Occipital lobe (tissue), 1 donor: ENCODE measurements at regions not wholly inside any gene's neighbourhood (a gene's known extent, or its start where the extent isn't known, plus 50 kb on each side); places are given as distances from the start of the nearest gene placed in this dataset.

ENCODE experiments used
- DNase-seq: peaks from one replicate; lab custom pipeline; 2025; lab: John Stamatoyannopoulos, UW

DNA sequence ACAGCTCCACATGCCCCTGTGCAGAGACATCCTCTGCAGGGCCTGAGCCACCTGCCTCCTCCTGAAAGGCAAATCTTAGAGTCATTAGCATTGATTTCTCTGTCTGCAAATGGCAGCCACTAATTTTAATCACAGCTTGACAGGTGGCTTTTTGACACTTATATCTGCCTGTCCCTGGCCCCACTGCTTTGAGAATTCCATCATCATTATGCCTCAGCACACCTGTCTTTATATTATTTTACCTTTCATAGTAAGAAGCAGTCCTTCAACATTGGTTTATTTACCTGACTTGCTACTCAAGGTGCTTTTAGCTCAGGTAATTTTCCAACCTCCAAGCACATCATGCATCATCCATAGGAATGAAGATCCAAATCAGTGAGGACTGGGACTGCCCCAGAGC lies 451.3 kb downstream of the MTRR start:
- no peak for DNase-seq

DNA sequence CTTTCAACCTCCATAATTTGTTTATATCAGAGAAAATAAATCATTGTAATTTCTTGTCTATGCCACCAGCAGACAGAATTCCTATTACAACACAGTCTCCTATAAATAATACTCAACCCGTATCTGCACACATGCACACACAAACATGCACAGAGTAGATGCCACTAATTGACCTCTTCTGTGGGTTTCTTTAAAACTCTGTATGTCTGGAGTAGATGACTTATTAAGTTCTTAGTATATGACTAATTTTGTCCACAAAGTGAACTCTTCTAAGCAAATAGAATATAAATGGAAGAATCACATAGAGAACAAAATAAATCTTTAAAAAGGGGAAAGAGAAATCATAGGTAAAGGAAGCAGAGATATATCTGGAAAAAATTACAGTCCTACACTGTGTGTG lies 452.3 kb downstream of the MTRR start:
- no peak for DNase-seq

DNA sequence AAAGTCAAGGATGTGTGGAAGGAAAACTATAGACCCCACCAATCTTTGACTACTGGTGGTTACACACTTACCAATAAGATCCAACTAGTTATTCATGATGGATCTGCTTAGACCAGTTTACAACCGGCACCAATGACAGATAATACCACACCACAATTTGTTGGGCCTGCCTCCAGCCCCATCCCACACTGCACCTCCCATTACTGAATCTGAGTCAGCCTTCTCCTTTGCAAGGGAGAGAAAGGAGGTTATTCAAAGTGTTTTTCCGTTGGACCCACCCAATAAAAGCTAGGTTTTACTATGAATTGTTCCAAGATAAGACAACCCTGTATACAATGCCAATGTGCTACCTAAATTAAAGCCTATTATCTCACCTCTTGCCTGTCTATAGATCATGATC lies 453.5 kb downstream of the MTRR start:
- no peak for DNase-seq

DNA sequence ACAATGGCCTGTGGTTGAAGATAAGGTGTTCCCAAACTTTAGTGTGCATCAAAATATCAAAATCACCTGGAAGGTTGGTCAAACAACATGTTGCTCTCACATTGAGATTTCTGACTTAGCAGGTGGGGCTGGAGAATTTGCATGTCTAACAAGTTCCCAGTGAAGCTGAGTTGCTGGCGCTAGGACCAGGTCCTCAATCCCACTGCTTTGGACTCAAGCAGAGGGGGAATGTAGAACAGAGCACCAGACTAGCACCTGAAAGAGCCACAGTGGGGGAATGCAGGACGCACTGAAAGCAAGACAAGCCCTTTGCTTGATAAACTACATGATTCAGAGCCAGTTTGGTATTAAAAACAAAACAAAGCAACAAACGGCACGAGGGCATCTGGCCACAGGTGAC lies 458.1 kb downstream of the MTRR start:
- DNase-seq = no peak

DNA sequence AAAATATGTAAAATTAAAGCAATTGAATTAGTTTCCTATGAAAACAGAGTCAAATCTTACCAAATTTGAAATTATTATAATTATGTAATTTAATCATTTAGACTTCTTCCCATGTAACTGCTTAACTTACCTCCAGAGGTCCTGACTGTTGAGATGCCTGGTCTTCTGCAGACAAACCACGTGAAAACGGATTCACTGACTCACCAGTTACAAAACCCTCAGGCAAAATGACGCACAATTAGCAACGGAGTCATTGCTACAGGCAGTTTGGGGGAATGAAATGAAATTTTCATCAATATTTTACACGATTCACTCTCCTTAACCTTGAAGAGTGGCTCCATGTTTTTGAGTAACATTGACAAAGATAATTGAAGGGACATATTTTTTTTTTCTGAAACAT lies 460.8 kb downstream of the MTRR start:
- DNase-seq = no peak

DNA sequence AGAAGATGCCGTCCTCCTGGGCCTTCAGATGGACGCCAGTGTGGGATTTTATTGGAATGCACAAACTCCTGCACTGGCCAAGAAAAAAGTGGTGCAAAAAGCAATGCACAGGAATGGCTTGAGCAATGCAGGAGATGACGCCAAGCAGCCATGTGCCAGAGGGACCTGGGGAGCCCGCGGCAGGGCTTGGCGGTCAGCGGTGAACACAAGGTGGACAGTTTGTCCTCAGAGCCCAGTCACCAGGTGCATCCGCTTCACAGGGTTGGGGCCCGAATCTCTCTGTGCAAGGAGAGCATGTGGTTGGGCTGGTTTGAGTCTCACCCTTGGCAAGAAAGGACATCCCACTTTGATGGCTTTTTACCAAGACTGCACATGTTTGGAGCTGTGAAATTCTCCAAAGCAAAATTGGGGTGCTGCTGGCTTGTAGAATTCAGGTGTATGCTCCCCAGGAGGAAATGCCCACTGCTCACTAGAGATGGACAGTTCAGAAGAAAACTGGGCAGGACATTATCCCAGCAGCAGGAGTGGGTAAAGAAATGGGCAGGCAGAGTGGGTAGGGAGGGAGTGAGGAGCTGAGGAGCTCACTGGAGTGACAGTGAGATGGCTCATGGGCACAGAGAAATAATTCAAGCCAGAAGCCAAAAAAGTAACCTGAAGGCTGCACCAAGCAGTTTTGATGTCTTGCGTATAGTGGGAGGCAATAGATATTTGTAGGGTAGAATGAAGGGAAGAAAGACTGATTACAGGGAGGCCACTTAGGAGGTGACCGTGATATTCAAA lies 463.9 kb downstream of the MTRR start:
- no peak for DNase-seq

DNA sequence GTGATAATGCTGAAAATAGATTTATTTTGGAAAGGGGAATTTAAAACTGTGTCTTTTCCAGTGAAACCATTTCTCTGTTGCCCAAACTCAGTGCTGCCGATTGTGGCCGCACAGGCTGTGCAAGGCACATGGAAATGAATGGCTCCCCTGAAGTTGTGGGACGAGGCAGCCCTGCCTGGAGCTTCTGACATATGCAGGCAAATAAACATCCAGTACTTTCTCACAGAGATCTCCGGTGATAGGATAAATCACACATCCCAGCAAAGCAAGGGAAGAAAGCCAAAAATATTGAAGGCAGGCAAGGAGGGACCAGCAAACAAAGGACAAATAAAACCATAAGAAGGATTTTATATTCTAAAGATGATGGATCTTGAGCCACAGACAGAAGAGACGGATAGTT lies 464.5 kb downstream of the MTRR start:
- peak; percentile 12 for DNase-seq

DNA sequence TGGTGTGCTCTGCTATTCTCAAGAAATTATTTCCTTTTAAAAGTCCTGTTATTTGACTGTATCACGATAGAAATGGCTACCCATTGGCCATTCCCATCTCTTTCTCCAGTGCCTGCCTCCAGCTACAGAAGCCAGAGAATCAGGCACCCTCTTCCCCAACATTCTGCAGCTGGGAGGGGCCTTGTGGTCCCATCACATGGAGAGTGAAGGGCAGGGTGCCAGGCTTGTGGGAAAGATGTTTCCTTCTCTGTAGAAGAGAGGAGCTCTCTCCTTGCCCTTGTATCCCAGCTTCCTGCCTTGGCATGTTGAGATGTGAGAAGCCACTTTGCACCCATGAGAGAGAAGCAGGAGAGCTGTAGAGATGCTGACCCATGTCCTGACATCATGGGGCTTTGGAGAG lies 465.0 kb downstream of the MTRR start:
- DNase-seq = no peak

DNA sequence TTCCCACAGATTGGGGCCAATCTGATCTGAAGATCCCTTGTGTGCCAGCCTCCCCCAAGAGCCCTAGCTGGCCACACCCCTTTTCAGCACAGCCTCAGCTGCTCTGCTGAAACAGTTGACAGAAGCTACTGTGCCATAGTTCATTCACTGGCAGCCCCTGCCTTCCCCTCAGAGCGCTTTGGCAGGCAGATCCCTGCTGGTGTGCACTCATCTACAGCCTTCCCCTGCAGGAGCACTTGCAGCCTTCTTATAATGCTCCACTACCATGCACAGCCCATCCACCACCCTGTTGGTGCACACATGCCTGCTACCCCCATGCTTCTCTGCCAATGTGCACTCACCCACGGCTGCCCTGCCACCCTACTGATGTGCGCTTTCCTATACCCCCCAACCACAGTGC lies 471.3 kb downstream of the MTRR start:
- DNase-seq = no peak

DNA sequence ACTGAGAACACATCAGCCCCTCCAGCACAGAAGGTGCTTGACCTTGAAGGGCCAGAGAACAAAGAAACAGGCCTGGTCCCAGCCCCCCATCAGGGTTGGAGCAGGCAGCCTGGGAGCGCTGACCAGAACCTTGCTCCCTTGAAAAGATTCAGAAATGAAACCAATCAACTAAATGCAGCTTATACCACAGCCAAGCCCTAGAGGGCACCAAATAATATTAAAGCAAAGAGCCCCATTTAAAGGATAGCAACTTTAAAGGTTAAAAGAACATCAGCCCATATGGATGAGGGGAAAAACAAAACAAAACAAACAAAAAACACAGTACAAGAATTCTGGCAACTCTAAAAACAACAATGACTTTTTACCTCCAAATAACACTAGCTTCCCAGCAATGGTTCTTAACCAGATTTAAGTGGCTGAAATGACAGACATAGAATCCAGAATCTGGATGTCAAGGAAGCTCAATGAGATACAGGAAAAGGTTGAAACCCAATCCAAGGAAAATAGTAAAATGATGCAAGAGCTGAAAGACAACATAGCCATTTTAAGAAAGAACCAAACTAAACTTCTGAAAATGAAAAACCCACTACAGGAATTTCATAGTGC lies 471.9 kb downstream of the MTRR start:
- no peak for DNase-seq

DNA sequence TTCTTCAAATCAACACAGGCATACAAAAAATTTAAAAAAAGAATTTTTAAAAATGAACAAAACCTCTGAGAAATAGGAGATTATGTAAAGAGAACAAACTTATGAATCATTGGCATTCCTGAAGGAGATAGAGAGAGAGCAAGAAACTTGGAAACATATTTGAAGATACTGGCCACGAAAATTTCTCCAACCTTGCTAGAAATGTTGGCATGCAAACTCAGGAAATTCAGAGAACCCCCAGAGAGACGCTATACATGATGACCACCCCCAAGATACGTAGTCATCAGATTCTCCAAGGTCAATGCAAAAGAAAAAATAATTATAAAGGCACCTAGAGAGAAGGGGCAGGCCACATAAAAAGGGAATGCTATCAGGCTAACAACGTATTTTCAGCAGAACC lies 472.5 kb downstream of the MTRR start:
- no peak for DNase-seq

DNA sequence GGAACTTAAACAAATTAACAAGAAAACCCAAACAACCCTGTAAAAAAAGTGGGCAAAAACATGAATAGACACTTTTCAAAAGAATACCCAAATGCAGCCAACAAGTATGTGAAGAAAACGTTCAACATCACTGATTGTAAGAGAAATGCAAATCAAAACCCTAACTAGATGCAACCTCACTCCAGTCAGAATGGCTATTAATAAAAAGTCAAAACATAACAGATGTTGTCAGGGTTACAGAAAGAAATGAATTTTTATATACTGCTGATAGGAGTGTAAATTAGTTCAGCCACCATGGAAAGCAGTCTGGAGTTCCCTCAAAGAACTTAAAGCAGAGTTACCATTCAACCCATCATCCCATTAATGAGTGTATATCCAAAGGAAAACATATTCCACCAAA lies 479.0 kb downstream of the MTRR start:
- no peak for DNase-seq

DNA sequence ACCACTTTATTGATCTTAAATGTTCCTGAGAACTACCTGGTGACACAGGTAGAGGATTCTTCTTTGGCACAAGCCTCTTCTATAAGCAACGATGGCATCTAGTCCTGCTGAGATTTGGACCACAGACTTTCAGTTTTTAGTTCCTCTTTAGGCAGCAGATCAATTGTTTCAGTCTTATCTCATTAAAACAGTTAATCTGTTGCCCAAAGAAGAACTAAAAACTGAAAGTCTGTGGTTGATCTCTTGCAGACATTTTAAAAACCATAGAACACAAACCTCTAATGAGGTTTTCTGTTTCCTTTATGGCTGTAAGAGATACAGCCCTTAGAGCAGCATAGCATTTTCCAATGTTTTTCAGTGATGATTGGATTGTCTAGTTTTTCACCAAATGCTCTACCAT lies 480.9 kb downstream of the MTRR start:
- DNase-seq = no peak

DNA sequence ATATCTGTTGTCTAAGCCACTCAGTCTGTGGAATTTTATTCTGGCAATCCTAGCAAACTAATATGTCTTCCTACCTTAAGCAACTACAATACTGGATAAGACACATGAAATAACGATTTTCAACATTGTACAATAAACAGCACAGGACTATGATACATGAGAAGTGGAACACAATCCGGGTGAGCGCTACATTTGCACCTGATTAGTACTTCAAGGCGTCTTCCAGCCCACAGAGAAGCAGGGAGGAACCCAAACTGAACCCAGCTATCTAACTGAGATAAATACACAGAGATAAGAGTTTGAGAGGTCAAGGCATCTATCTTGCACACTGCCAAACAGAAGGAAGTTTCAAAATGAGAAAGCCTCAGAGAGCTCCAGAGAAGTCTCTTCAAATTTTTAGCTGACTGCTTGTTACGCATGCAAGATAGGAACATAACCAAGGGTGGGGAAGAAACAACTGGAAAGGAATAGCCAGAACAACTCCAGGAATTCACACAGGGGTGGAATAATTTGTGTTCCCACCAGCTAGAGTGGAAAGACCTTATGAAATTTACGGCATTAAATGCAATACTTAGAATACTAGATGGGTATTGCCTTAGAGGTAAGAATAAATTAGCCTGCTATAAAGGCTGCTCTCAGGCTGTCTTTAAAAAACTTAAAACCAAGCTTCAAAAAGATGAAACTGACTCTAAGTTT lies 481.8 kb downstream of the MTRR start:
- no peak for DNase-seq

DNA sequence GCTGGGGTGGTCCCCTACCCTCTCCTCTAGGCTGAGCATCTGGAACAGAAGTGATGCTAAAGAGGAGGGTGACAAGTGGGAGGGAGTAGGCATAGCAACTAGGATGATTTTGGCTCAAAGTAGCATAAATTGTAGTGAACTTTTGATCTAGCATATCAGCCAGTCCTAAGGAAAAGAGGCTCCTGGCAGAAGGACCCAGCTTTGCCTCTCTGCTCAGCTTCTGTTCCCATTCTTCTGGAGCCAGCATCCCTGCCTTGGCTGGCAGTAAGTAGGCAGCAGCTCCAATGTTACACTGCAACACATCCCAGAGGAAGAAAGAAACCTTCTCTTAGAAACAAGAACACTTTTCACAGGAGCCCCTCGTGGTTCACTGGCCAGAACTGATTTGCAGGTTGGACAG lies 487.0 kb downstream of the MTRR start:
- DNase-seq = no peak

DNA sequence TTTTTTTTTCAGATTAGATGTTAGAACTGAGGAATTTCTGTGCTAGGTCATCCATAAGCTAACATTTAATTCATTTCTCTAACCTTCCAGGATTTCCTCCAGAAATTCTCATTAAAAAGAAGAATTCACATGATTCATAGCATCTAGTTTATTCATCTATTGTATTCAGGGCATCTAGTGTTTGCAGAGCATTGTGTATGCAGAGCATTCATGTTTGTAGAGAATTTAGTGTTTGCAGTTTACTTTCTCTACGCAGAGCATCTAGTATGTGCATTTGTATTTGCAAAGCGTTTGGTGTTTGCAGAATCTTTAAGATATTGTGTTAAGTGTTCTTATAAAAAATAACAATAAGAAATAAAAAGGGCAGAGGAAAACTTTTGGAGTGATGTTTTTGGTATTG lies 491.1 kb downstream of the MTRR start:
- DNase-seq = no peak

DNA sequence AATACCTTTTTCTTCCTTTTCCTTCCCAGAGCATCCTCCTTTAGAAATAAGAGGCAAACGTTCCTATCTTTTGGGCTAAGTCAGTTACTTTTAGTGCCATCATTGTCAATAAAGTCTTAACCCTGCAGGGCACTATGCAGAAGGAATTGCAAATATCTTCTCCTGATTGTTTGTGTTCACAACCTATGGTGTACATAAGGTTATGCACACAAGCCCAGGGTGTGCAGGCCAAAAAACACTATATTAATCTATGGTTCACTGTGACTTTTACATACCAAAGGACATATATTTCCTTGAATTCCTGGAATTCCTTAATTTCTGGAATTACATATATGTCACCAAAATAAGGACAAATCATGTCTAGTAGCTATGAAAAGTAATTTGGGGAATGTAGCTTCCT lies 493.5 kb downstream of the MTRR start:
- DNase-seq = no peak

DNA sequence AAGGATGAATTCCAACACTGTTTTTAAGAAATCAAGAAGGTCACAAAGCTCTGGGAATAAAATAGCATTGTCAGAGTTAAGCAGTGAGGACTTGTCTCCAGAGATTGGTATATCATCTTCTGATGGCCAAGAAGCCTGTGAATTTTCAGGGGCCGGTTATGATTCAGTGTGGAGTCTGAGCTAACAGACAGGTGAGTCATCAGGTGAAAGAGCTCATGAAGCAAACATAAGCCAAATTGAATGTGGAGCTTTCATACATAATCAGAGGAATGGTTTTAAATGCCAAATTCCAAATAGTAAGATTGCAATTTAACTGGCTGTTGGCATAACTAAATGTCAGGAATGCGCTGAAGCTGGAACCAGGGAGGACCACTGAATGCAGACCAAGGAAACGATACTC lies 494.2 kb downstream of the MTRR start:
- DNase-seq = no peak

DNA sequence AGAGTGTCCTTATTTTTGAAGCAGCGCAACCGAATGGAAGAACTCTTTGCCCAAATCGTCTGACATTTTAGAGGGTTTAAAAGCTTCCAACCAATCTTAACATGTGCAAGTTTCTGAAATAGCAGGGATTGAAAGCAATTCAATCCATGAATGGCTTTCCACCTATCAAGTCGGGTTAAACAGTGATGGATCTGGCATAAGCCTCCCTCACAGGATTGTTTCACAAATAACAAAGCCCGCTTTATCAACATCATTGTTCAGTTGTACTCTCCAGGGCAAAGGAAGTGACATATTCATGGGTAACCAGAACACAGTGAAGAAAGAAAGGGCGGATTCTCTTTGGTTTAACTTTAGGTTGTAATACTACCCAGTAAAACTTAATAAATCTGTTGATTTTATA lies 497.3 kb downstream of the MTRR start:
- DNase-seq = no peak

DNA sequence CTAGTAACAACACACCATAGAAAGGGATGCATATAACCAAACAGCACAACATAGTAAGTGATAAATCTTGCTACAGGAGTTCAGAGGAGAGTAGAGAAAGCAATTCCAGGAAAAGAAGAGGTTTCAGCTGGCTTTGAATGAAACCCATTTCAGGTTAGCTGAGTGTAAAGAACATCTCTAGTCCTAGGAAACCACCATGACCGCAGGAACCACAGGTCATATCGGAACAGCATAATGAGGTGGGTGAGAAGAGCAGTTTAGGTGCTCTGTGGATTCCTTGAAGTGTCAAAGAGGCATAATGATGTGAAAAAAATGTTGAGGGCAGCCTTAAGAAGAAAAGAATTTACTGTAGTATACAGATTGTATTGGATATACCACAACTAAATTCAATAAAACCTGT lies 507.5 kb downstream of the MTRR start:
- no peak for DNase-seq

DNA sequence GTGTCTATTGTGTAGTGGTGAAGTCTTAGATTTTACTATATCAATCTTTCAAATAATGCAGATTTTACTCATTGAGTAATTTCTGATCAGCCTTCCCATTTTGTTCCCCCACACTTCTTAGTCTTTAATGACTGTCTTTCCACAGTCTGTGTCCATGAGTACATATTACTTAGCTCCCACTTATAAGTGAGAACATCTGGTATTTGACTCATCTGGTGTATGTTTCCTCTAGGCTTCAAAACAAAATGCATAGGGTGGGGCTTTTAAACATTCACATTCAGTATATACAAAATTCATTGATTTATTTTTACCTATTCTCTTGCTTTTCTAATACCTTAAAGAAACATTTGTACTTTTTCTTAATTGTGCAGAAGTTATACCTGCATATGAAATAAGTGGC lies 513.0 kb downstream of the MTRR start:
- no peak for DNase-seq

DNA sequence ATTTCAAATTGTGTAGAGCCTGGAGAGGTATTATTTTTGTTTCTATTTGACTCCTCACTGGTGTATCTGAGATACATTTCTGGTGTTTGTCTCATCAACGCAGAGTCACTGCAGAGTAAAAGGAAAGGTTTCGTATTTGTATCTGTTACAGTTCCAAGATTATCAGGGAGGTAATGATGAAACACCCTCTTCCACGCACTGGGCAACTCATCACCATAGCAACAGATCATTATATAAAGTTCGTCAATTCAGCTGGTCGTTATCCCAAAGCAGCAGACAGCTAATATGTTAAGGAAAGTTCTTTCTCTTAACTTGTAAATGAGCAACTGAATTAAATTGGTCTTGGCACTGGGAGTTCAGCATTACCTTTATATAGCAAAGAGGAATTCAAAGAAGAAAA lies 513.5 kb downstream of the MTRR start:
- DNase-seq = no peak

DNA sequence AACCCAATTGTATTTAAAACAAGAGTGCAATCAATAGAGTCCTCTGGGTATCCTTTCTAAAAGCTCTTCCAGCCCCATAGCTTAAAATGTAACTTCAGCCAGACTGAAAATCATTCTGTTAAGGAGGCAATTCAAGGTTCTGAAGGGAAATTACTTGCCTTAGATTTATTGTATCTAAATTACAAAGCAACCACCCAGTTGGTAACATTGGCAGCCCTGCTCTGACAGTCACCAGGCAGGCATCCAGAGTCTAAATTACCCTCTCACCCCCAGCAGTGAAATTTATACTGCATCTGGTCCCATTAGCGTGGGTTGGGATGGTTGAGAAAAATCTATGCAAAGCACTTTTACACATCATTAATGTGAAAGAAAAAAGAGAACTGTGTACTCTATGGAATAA lies 514.7 kb downstream of the MTRR start:
- DNase-seq = peak; percentile 1
